NCI-H1694 (cell line): ENCODE measurements at regions not wholly inside any gene's neighbourhood (a gene's known extent, or its start where the extent isn't known, plus 50 kb on each side); places are given as distances from the start of the nearest gene placed in this dataset.
"Not testable (repeated sequence)": the region's sequence is repeated elsewhere in the genome, so short reads cannot be mapped to it uniquely, and the experiment has no call there.

ENCODE experiments used
- DNase-seq: peaks from one replicate; lab custom pipeline; 2025; lab: John Stamatoyannopoulos, UW

- DNase-seq = no peak
Observed at GRCh38 chr4:151519728-151520415, 110.9 kb downstream of the FHIP1A start.

DNA sequence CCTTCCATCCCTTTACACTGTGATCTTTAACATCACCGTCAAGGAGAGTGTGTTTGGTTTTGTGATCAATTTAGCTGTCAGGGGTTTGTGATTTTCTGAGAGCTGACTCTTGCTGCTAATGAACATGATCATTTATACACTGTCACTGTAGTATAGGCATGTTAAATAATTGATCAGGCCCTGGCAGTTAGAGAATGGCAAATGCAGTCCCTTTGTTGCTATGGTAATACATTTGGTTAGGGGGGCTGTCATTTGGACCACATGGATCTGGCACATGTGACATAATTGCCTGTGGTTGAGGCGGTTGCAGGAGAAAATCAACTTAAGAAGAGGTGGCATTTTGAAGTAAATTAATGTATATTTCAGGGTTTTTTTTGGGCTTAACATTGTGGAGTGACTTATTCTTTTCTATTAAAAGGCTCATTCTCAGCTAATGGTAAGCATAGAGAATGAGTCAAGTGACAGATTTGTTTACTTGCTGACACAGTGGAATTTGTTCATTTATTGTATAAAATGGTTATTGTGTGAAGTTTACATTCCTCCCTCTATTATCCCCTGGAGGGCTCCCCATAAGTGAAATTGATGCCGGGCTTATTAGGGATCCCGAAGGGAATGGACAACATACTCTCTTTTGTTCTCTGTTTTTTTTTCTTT is 114.0 kb downstream of the FHIP1A start:
- no peak for DNase-seq

DNA sequence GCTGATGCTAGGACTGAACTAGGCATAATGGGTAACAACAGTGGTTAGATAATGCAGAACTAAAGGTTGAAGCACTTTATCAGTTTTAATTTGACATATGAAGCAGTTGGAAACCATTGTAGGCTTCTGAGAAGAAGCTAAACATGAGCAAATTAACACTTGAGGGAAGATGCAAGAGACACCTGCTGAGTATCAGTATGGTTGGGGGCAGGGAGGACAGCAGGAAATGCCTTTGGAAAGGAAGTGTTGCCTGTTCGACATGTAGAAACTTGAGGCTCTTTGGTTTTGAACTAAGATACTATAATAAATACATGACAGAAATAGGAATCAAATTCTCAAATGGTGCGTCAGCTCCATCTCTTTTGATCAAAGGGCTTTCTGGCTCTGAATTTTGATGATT is 115.6 kb downstream of the FHIP1A start:
- no peak for DNase-seq

GRCh38 chr4:151526489-151526888 is 117.5 kb downstream of the FHIP1A start:
- DNase-seq = not testable (repeated sequence)

- DNase-seq = no peak
Observed at GRCh38 chr4:151527699-151528098, 118.7 kb downstream of the FHIP1A start.

DNA sequence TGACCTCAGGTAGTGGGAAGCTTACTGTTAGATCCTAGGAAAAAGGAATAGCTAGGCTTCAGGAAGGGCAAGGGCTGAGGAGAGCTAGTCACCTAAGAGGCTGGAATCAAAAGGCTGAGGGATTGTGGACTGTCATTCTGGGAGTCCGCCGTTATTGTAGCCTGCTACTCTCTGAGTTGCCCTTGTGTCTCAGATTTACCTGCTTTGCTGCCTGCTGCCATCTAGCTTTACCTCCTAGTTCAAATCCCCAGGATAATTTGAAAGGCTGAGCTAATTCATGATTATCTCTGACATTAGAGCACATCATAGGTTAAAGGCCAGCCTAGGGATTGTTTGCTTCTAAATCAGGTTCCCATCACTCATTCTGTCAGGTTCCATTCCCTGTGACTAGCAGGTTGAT is 120.2 kb downstream of the FHIP1A start:
- no peak for DNase-seq

DNA sequence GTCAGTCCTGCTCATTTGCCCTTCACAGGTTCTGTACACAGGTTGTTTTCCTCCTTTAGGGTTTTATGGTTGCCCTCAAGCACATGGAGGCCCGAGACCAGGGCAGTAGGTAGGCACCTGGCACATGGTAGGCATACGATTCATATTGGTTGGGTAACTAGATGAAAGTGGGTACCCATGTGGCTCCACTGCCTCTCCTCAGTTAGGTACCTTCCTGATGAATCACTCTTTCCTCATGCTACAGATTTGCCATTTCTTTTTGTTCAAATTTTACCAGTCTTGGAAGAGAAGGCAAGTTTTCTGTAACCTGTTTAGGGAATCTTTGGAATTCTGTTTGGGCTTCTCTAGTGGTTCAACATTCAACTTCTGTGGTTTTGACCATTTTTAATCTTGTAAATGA is 121.3 kb downstream of the FHIP1A start:
- DNase-seq = no peak

DNA sequence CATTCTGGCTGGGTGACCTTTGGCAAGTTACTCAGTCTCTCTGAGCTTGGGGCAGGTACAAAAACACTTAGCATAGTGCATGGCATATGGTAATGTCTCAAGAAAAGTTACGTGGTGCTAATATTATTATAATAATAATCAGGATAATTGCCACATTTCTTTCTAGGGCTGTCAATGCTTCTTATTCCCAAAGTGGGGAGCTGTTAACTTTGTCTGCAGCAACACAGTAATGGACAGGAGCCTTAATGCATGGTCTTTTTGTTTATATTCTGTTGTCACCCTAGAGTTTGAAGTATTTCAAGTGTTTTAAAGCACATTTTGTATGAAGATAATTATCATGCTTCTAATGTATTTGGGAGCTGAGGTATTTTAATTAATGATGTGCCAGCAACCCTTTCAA is 121.8 kb downstream of the FHIP1A start:
- DNase-seq = no peak

- no peak for DNase-seq
Observed at GRCh38 chr4:151532001-151532708, 123.2 kb downstream of the FHIP1A start.

GRCh38 chr4:151534195-151534594 is 125.2 kb downstream of the FHIP1A start:
- DNase-seq = no peak

- no peak for DNase-seq
Observed at GRCh38 chr4:151535366-151535765, 126.4 kb downstream of the FHIP1A start.

DNA sequence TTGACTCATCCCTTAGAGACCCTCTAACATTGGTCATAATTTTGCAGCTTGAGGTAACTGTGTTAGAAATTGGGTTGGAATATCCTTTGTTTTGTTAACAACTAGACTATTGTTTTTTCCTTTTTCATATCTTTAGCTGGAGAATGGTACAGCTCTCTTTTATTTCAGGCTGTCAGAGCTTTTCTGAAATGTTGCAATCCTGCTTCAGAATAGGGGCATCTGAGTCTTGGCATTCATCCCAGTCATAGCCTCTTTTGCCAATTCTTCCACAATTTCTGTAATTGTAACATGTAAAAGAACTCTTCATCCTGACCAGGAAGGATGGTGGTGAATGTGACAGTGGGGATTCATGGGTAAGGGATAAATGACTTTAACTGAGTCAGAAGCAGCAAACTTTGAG is 128.7 kb downstream of the FHIP1A start:
- no peak for DNase-seq

DNA sequence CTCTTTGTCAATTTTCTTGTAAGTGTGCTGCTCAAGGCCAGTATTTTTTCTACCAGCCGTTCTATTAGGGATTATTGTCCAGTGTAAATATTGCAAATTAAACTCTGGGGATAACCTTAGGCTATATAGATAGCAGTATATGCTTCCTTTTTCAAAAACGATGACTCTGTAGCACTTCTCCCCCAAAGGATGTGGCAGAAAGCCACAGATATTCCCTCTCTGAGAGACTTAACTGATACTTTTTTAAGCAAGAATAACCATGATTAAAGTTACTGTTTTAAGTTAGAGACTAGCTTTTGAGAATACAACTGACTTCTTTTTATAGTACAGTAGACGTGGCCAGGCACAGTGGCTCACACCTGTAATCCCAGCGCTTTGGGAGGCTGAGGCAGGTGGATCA is 130.0 kb downstream of the FHIP1A start:
- DNase-seq = no peak

GRCh38 chr4:151540728-151541388 is 131.9 kb downstream of the FHIP1A start:
- DNase-seq = no peak

DNA sequence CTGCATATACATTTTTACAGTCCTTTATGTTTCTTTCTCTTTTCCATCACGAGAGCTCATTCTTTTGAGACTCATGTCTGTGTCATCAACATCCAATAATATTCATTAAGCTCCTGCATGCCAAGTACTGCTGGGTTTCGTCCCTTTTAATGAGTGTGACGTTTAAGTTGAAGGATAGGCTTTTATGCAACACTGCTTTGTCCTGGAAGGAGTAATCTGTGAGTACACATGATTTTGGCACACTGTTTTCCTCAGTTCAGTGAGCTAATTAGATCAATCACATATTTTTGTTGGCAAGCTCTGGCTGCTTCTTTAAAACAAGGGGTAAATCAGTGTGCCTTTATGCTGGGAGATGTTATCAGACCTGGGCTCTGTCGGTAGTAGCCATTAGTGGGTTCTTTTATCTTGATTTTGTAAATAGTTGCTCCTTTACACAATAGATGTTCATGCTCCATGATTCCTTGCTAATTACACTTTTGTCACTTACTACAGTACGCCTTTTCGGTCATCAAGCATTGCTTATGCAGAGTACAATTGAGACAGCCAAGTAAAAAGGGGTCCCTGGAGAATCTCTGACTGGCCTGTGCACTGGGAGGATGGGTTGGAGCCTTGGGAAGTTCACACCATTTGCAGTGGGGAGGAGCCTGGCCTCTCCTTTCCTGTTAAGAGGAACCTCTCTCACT is 132.6 kb downstream of the FHIP1A start:
- no peak for DNase-seq

DNA sequence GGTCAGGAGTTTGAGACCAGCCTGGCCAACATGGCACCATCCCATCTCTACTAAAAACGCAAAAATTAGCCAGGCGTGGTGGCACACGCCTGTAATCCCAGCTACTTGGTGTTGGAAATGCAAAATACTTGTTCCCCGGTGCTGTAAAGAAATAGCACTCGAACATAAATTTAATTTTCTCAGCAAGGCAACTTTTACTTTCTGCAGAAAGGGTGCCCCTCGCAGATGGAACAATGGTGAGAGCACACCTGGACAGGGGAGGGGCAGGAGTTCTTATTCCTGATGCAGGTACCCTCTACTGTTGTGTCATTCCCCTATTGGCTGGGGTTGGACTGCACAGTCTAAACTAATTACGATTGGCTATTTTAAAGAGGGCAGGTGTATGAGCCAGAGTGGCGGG is 139.7 kb downstream of the FHIP1A start:
- no peak for DNase-seq

GRCh38 chr4:151549378-151549777 is 140.4 kb downstream of the FHIP1A start:
- not testable (repeated sequence) for DNase-seq

DNA sequence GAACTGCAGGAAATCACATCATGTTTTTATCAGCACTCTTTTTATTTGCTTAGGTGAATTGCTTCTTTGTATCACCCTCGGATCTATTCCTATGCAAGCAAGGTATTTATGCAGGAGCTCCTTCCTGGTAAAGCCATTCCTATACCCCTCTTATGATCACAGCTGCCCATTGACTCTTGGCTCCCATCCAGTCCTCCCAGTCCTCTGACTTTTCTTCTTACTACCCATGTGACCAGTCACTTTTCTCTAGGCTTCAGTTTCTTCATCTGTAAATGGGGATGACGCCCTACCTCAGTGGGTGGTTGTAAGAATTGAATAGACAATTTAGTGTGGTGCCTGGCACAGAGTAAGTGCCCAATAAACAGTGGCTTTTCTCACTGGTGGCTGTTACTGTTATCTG is 144.9 kb downstream of the FHIP1A start:
- DNase-seq = no peak

GRCh38 chr4:151555151-151555945 is 146.4 kb downstream of the FHIP1A start:
- no peak for DNase-seq

DNA sequence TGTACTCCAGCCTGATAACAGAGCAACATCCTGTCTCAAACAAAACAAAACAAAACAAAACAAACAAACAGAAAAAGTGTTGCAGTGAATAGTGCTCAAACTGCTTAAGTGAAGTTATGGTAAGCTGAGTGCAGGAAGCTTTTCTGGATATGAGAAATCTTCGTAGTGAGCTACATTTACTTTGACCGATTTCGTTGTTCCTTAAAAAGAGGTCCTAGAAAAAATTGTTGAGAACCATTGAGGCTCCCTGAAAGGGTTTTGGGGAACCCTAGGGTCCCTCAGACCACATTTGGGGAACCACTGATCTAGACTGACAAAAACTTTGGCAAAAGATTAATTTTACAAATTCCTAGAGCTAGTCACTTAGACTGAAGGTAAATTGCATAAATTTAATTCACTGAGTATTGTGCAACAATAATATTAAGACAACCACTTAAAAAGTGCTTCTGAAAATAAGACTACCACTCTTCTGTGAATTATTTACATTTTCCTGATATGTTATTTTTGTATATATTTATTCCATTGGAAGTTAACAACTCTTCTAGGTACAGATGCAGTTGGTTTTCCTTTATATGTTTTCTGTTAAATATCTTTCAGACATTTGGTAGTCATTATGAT is 149.6 kb downstream of the FHIP1A start:
- DNase-seq = no peak

DNA sequence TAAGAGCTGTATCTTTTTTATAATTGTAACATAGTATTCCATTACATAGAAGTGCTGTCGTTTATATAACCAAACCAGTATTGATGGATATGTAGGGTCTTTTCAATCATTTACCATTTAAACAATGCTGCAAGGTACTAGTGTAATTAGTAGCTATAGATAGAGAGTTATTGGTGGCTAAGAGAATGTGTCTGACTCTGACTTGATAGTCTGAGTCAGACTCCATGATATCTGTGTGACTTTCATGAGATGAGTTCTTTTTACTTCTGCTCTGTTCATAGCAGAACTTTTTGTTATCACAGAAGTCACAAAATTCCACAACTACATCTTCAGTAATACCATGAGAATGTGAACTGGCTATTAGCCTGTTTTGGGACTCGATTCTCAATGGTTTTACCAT is 150.6 kb downstream of the FHIP1A start:
- DNase-seq = no peak
